ENCODE measurements at regions not wholly inside any gene's neighbourhood (a gene's known extent, or its start where the extent isn't known, plus 50 kb on each side); places are given as distances from the start of the nearest gene placed in this dataset.

GRCh38 chr16:54703339-54703738 is 227.3 kb upstream of the IRX5 start:
- TF ChIP-seq ZFX (IDR thresholded peaks at IDR 0.05; ENCODE audit: borderline replicate concordance) (no peak), CTCF (IDR thresholded peaks at IDR 0.05) (no peak)
